OCI-LY7 (cell line): ENCODE measurements at regions not wholly inside any gene's neighbourhood (a gene's known extent, or its start where the extent isn't known, plus 50 kb on each side); places are given as distances from the start of the nearest gene placed in this dataset.

Experiments used
- BruUV-seq: library from RNA; stranded (reverse); fragments of 400-500 nt; replicated peaks from 2 replicates; lab custom pipeline; 2021; lab: Mats Ljungman, UMichigan
- CTCF ChIA-PET: fragments of 300-600 bp; sonication (Branson Sonifier 250); formaldehyde crosslinking; loops from one replicate; lab custom pipeline; 2022; ENCODE audit warnings: antibody characterized with exemption; ENCODE audit not compliant: unreplicated experiment; lab: Charles Lee
- POLR2A ChIA-PET: fragments of 300-600 bp; sonication (Branson Sonifier 250); formaldehyde crosslinking; loops from one replicate; lab custom pipeline; 2022; ENCODE audit warnings: antibody characterized with exemption; lab: Charles Lee
- DNase-seq: peaks from one replicate; pipeline ENCODE4 v3.0.0-alpha.2; 2015; ENCODE audit warnings: low spot score
- H2AFZ ChIP-seq: fragments of 200-600 bp; sonication (generic), shearing (Covaris generic); 2 replicates; pipeline ENCODE4 v1.6.1; 2014; ENCODE audit warnings: mild to moderate bottlenecking, antibody characterized with exemption, low read length, moderate library complexity
- H3K27ac ChIP-seq: fragments of 200-600 bp; sonication (generic); 2 replicates; pipeline ENCODE4 v1.5.1; 2014; ENCODE audit warnings: mixed run types, low read depth, mild to moderate bottlenecking, moderate library complexity, low read length, inconsistent platforms; ENCODE audit not compliant: poor library complexity, severe bottlenecking
- H3K36me3 ChIP-seq: fragments of 200-600 bp; sonication (generic); 2 replicates; pipeline ENCODE4 v1.6.1; 2014; ENCODE audit warnings: mild to moderate bottlenecking, antibody characterized with exemption, low read length, moderate library complexity, mixed read lengths; ENCODE audit not compliant: insufficient read depth
- H3K4me1 ChIP-seq: fragments of 200-600 bp; sonication (generic); 2 replicates; pipeline ENCODE4 v1.5.1; 2014; ENCODE audit warnings: mild to moderate bottlenecking, low read length; ENCODE audit not compliant: insufficient read depth, poor library complexity, severe bottlenecking
- H3K4me2 ChIP-seq: fragments of 200-600 bp; sonication (generic); 2 replicates; pipeline ENCODE4 v1.6.1; 2014; ENCODE audit warnings: mild to moderate bottlenecking, low read length
- H3K4me3 ChIP-seq: fragments of 200-600 bp; sonication (generic); 2 replicates; pipeline ENCODE4 v1.5.1; 2014; ENCODE audit warnings: mild to moderate bottlenecking, low read depth, low read length; ENCODE audit not compliant: poor library complexity, severe bottlenecking
- H3K79me2 ChIP-seq: fragments of 200-600 bp; sonication (generic); 2 replicates; pipeline ENCODE4 v1.6.1; 2016; ENCODE audit warnings: low read depth, mild to moderate bottlenecking, low read length, moderate library complexity, mixed read lengths; ENCODE audit not compliant: insufficient read depth
- H3K9me2 ChIP-seq: fragments of 200-600 bp; sonication (generic); 2 replicates; pipeline ENCODE4 v1.6.1; 2016; ENCODE audit warnings: mild to moderate bottlenecking, low read length, mixed read lengths; ENCODE audit not compliant: insufficient read depth
- H3K9me3 ChIP-seq: fragments of 200-600 bp; sonication (generic); 2 replicates; pipeline ENCODE4 v1.6.1; 2014; ENCODE audit warnings: mild to moderate bottlenecking, mixed run types, low read length, mixed read lengths
- H4K20me1 ChIP-seq: fragments of 200-600 bp; sonication (generic); 2 replicates; pipeline ENCODE4 v1.6.1; 2014; ENCODE audit warnings: mild to moderate bottlenecking, antibody characterized with exemption, low read length, moderate library complexity, mixed read lengths; ENCODE audit not compliant: insufficient read depth
- CTCF ChIP-seq: fragments of 200-600 bp; sonication (generic); conservative IDR thresholded peaks from 2 replicates; pipeline ENCODE4 v1.5.1; 2014; ENCODE audit warnings: mild to moderate bottlenecking, antibody characterized with exemption, low read length, moderate library complexity, mixed read lengths
- EZH2phosphoT487 ChIP-seq: fragments of 200-600 bp; sonication (generic); IDR thresholded peaks from 2 replicates; pipeline ENCODE4 v1.6.1; 2018; ENCODE audit warnings: low read depth, borderline replicate concordance, mild to moderate bottlenecking, mixed run types, antibody characterized with exemption, low read length, moderate library complexity, mixed read lengths
- intact Hi-C: fragments of 100-400 bp; cut with micrococcal nuclease; formaldehyde crosslinking; loops from one replicate; pipeline ENCODE4 v1.10.0; 2022; ENCODE audit not compliant: unreplicated experiment

- Histone ChIP-seq H3K4me1 (no peaks in the 10 kb centered on the region), H3K36me3 (no peaks in the 10 kb centered on the region), H3K79me2 (no peaks in the 10 kb centered on the region), H3K9me2 (no peaks in the 10 kb centered on the region), H4K20me1 (no peaks in the 10 kb centered on the region), H3K9me3 (no peaks in the 10 kb centered on the region), H3K27ac (no peak overlapping the region), H3K4me2 (no peak overlapping the region), H3K4me3 (no peak overlapping the region), H2AFZ (no peak overlapping the region)
- BruUV-seq = no TSS peak
- no peak for DNase-seq
- TF ChIP-seq EZH2phosphoT487 (no peak), CTCF (no peak)
- CTCF ChIA-PET = no interaction called here
- POLR2A ChIA-PET = interaction anchor here (0.8 kb wide), 1 partner anchor 34 kb away, joined by 3 read pairs; no protein-coding TSS in a partner anchor
- intact Hi-C loops = no loop called here
Observed at GRCh38 chr10:111200505-111201186, 123.8 kb downstream of the ADRA2A start.

- BruUV-seq = no TSS peak
- CTCF ChIA-PET = no interaction called here
- TF ChIP-seq EZH2phosphoT487 (no peak), CTCF (no peak)
- Histone ChIP-seq H3K4me3 (no peak overlapping the region), H3K4me2 (no peak overlapping the region), H3K9me3 (no peaks in the 10 kb centered on the region), H2AFZ (no peak overlapping the region), H4K20me1 (no peaks in the 10 kb centered on the region), H3K79me2 (no peaks in the 10 kb centered on the region), H3K4me1 (no peaks in the 10 kb centered on the region), H3K36me3 (no peaks in the 10 kb centered on the region), H3K9me2 (no peaks in the 10 kb centered on the region), H3K27ac (no peak overlapping the region)
- intact Hi-C loops = no loop called here
- POLR2A ChIA-PET = no interaction called here
- DNase-seq = no peak
Observed at GRCh38 chr10:111203615-111204014, 126.8 kb downstream of the ADRA2A start.

- no peaks in the 10 kb centered on the region for H3K9me2 ChIP-seq
- ChIA-PET POLR2A (interaction anchor here (0.6 kb wide), 1 partner anchor 1168 kb away, joined by 4 read pairs; no protein-coding TSS in a partner anchor), CTCF (no interaction called here)
- TF ChIP-seq EZH2phosphoT487 (no peak), CTCF (no peak)
- no peaks in the 10 kb centered on the region for H3K36me3 ChIP-seq
- no peak for DNase-seq
- H3K79me2 ChIP-seq = no peaks in the 10 kb centered on the region
- no peak overlapping the region for H3K4me3 ChIP-seq
- H3K4me2 ChIP-seq = no peak overlapping the region
- no peaks in the 10 kb centered on the region for H3K9me3 ChIP-seq
- no TSS peak for BruUV-seq
- no peak overlapping the region for H3K27ac ChIP-seq
- H4K20me1 ChIP-seq = no peaks in the 10 kb centered on the region
- no peak overlapping the region for H2AFZ ChIP-seq
- H3K4me1 ChIP-seq = no peaks in the 10 kb centered on the region
- intact Hi-C loops = no loop called here
Observed at GRCh38 chr10:111204838-111205237, 128.0 kb downstream of the ADRA2A start.
